ENCODE measurements at regions not wholly inside any gene's neighbourhood (a gene's known extent, or its start where the extent isn't known, plus 50 kb on each side); places are given as distances from the start of the nearest gene placed in this dataset.

GRCh38 chr2:12061286-12062052 lies 315.0 kb downstream of the LPIN1 start:
- Histone ChIP-seq H3K4me3 (ENCODE audit: control insufficient read depth in 1 of 7, extremely low read depth in 1 of 7, insufficient read depth in 4 of 7, low read depth in 2 of 7, low read length in 6 of 7) (no peak overlapping the region), H3K4me1 (ENCODE audit: control extremely low read depth in 1 of 4, control insufficient read depth in 4 of 4, insufficient read depth in 4 of 4, low read length in 3 of 4) (peaks cover 17 to 43% (median 37%) of the 10 kb centered on the region in 4 experiments), H3K27ac (ENCODE audit: insufficient read depth in 1 of 2, low read depth in 1 of 2, low read length in 2 of 2, poor library complexity in 1 of 2, severe bottlenecking in 2 of 2) (no peak overlapping the region), H3K27me3 (replicated peaks in 2 of 5; ENCODE audit: control insufficient read depth in 4 of 5, insufficient read depth in 5 of 5, low read length in 4 of 5) (no peaks in the 10 kb centered on the region), H3K9me3 (ENCODE audit: control extremely low read depth in 1 of 5, control insufficient read depth in 4 of 5, insufficient read depth in 2 of 5, low read depth in 1 of 5, low read length in 4 of 5) (peaks cover 0 to 14% (median 4%) of the 10 kb centered on the region in 5 experiments), H3K36me3 (ENCODE audit: control insufficient read depth in 4 of 4, insufficient read depth in 4 of 4, low read length in 3 of 4) (no peaks in the 10 kb centered on the region)
- DNase-seq: no peak
- WGBS (ENCODE audit: insufficient coverage): 100% methylated on average over 1 of the region's 3 CpGs
- CTCF ChIA-PET: no interaction called here
- POLR2A ChIA-PET: no interaction called here

- CTCF ChIA-PET: no interaction called here
- POLR2A ChIA-PET: no interaction called here
- H3K27ac ChIP-seq (ENCODE audit: insufficient read depth in 1 of 2, low read depth in 1 of 2, low read length in 2 of 2, poor library complexity in 1 of 2, severe bottlenecking in 2 of 2): no peak overlapping the region
- DNase-seq: no peak
- peaks cover 0 to 14% (median 4%) of the 10 kb centered on the region in 5 experiments for H3K9me3 ChIP-seq (ENCODE audit: control extremely low read depth in 1 of 5, control insufficient read depth in 4 of 5, insufficient read depth in 2 of 5, low read depth in 1 of 5, low read length in 4 of 5)
- no CpG with 5 or more reads among the region's 2 CpGs for WGBS (ENCODE audit: insufficient coverage)
- H3K4me1 ChIP-seq (ENCODE audit: control extremely low read depth in 1 of 4, control insufficient read depth in 4 of 4, insufficient read depth in 4 of 4, low read length in 3 of 4): peaks cover 12 to 37% (median 33%) of the 10 kb centered on the region in 4 experiments
- no peak overlapping the region for H3K4me3 ChIP-seq (ENCODE audit: control insufficient read depth in 1 of 7, extremely low read depth in 1 of 7, insufficient read depth in 4 of 7, low read depth in 2 of 7, low read length in 6 of 7)
- H3K27me3 ChIP-seq (replicated peaks in 2 of 5; ENCODE audit: control insufficient read depth in 4 of 5, insufficient read depth in 5 of 5, low read length in 4 of 5): no peaks in the 10 kb centered on the region
- H3K36me3 ChIP-seq (ENCODE audit: control insufficient read depth in 4 of 4, insufficient read depth in 4 of 4, low read length in 3 of 4): no peaks in the 10 kb centered on the region
These were observed 315.6 kb downstream of the LPIN1 start for GRCh38 chr2:12062053-12062395.

- Histone ChIP-seq H3K27ac (ENCODE audit: insufficient read depth in 1 of 2, low read depth in 1 of 2, low read length in 2 of 2, poor library complexity in 1 of 2, severe bottlenecking in 2 of 2) (no peak overlapping the region), H3K36me3 (ENCODE audit: control insufficient read depth in 4 of 4, insufficient read depth in 4 of 4, low read length in 3 of 4) (no peaks in the 10 kb centered on the region), H3K4me1 (ENCODE audit: control extremely low read depth in 1 of 4, control insufficient read depth in 4 of 4, insufficient read depth in 4 of 4, low read length in 3 of 4) (peaks cover 4 to 27% (median 22%) of the 10 kb centered on the region in 4 experiments), H3K27me3 (replicated peaks in 2 of 5; ENCODE audit: control insufficient read depth in 4 of 5, insufficient read depth in 5 of 5, low read length in 4 of 5) (no peaks in the 10 kb centered on the region), H3K9me3 (ENCODE audit: control extremely low read depth in 1 of 5, control insufficient read depth in 4 of 5, insufficient read depth in 2 of 5, low read depth in 1 of 5, low read length in 4 of 5) (peaks cover 0 to 14% (median 4%) of the 10 kb centered on the region in 5 experiments), H3K4me3 (ENCODE audit: control insufficient read depth in 1 of 7, extremely low read depth in 1 of 7, insufficient read depth in 4 of 7, low read depth in 2 of 7, low read length in 6 of 7) (no peak overlapping the region)
- WGBS (ENCODE audit: insufficient coverage): 100% methylated on average over 3 of the region's 5 CpGs
- CTCF ChIA-PET: no interaction called here
- POLR2A ChIA-PET: no interaction called here
- DNase-seq: no peak
These were observed 316.8 kb downstream of the LPIN1 start for GRCh38 chr2:12063210-12063609.

- WGBS (ENCODE audit: insufficient coverage): 100% methylated on average over 5 of the region's 5 CpGs
- Histone ChIP-seq H3K36me3 (ENCODE audit: control insufficient read depth in 4 of 4, insufficient read depth in 4 of 4, low read length in 3 of 4) (no peaks in the 10 kb centered on the region), H3K4me1 (ENCODE audit: control extremely low read depth in 1 of 4, control insufficient read depth in 4 of 4, insufficient read depth in 4 of 4, low read length in 3 of 4) (peaks cover 2 to 17% (median 13%) of the 10 kb centered on the region in 4 experiments), H3K9me3 (ENCODE audit: control extremely low read depth in 1 of 5, control insufficient read depth in 4 of 5, insufficient read depth in 2 of 5, low read depth in 1 of 5, low read length in 4 of 5) (peaks cover 0 to 14% (median 4%) of the 10 kb centered on the region in 5 experiments), H3K27ac (ENCODE audit: insufficient read depth in 1 of 2, low read depth in 1 of 2, low read length in 2 of 2, poor library complexity in 1 of 2, severe bottlenecking in 2 of 2) (no peak overlapping the region), H3K27me3 (replicated peaks in 2 of 5; ENCODE audit: control insufficient read depth in 4 of 5, insufficient read depth in 5 of 5, low read length in 4 of 5) (no peaks in the 10 kb centered on the region), H3K4me3 (ENCODE audit: control insufficient read depth in 1 of 7, extremely low read depth in 1 of 7, insufficient read depth in 4 of 7, low read depth in 2 of 7, low read length in 6 of 7) (no peak overlapping the region)
- CTCF ChIA-PET: no interaction called here
- no peak for DNase-seq
- POLR2A ChIA-PET: no interaction called here
These were observed 317.7 kb downstream of the LPIN1 start for GRCh38 chr2:12064153-12064552.

- Histone ChIP-seq H3K9me3 (ENCODE audit: control extremely low read depth in 1 of 5, control insufficient read depth in 4 of 5, insufficient read depth in 2 of 5, low read depth in 1 of 5, low read length in 4 of 5) (peaks cover 0 to 14% (median 4%) of the 10 kb centered on the region in 5 experiments), H3K36me3 (ENCODE audit: control insufficient read depth in 4 of 4, insufficient read depth in 4 of 4, low read length in 3 of 4) (no peaks in the 10 kb centered on the region), H3K27ac (ENCODE audit: insufficient read depth in 1 of 2, low read depth in 1 of 2, low read length in 2 of 2, poor library complexity in 1 of 2, severe bottlenecking in 2 of 2) (no peak overlapping the region), H3K4me1 (ENCODE audit: control extremely low read depth in 1 of 4, control insufficient read depth in 4 of 4, insufficient read depth in 4 of 4, low read length in 3 of 4) (peaks cover 0 to 18% (median 12%) of the 10 kb centered on the region in 4 experiments), H3K27me3 (replicated peaks in 2 of 5; ENCODE audit: control insufficient read depth in 4 of 5, insufficient read depth in 5 of 5, low read length in 4 of 5) (no peaks in the 10 kb centered on the region), H3K4me3 (ENCODE audit: control insufficient read depth in 1 of 7, extremely low read depth in 1 of 7, insufficient read depth in 4 of 7, low read depth in 2 of 7, low read length in 6 of 7) (no peak overlapping the region)
- ChIA-PET POLR2A (no interaction called here), CTCF (interaction anchor here (1.1 to 1.2 kb wide), 2 partner anchors 51 to 60 kb away, joined by 3 read pairs; no protein-coding TSS in a partner anchor)
- no peak for DNase-seq
- no CpG with 5 or more reads among the region's 1 CpG for WGBS (ENCODE audit: insufficient coverage)
These were observed 319.7 kb downstream of the LPIN1 start for GRCh38 chr2:12066116-12066515.

- no peak overlapping the region for H3K4me3 ChIP-seq (ENCODE audit: control insufficient read depth in 1 of 7, extremely low read depth in 1 of 7, insufficient read depth in 4 of 7, low read depth in 2 of 7, low read length in 6 of 7)
- 100% methylated on average over 1 of the region's 1 CpG for WGBS (ENCODE audit: insufficient coverage)
- H3K9me3 ChIP-seq (ENCODE audit: control extremely low read depth in 1 of 5, control insufficient read depth in 4 of 5, insufficient read depth in 2 of 5, low read depth in 1 of 5, low read length in 4 of 5): peaks cover 0 to 14% (median 4%) of the 10 kb centered on the region in 5 experiments
- no peaks in the 10 kb centered on the region for H3K27me3 ChIP-seq (replicated peaks in 2 of 5; ENCODE audit: control insufficient read depth in 4 of 5, insufficient read depth in 5 of 5, low read length in 4 of 5)
- DNase-seq: no peak
- no peaks in the 10 kb centered on the region for H3K36me3 ChIP-seq (ENCODE audit: control insufficient read depth in 4 of 4, insufficient read depth in 4 of 4, low read length in 3 of 4)
- peaks cover 0 to 24% (median 12%) of the 10 kb centered on the region in 4 experiments for H3K4me1 ChIP-seq (ENCODE audit: control extremely low read depth in 1 of 4, control insufficient read depth in 4 of 4, insufficient read depth in 4 of 4, low read length in 3 of 4)
- CTCF ChIA-PET: no interaction called here
- no peak overlapping the region for H3K27ac ChIP-seq (ENCODE audit: insufficient read depth in 1 of 2, low read depth in 1 of 2, low read length in 2 of 2, poor library complexity in 1 of 2, severe bottlenecking in 2 of 2)
- POLR2A ChIA-PET: no interaction called here
These were observed 320.6 kb downstream of the LPIN1 start for GRCh38 chr2:12066986-12067385.

- ChIA-PET POLR2A (no interaction called here), CTCF (no interaction called here)
- H3K9me3 ChIP-seq (ENCODE audit: control extremely low read depth in 1 of 5, control insufficient read depth in 4 of 5, insufficient read depth in 2 of 5, low read depth in 1 of 5, low read length in 4 of 5): peaks cover 0 to 2% (median 2%) of the 10 kb centered on the region in 5 experiments
- WGBS (ENCODE audit: insufficient coverage): no CpG with 5 or more reads among the region's 6 CpGs
- no peaks in the 10 kb centered on the region for H3K27me3 ChIP-seq (replicated peaks in 2 of 5; ENCODE audit: control insufficient read depth in 4 of 5, insufficient read depth in 5 of 5, low read length in 4 of 5)
- peaks cover under 1 to 29% (median 15%) of the 10 kb centered on the region in 4 experiments for H3K4me1 ChIP-seq (ENCODE audit: control extremely low read depth in 1 of 4, control insufficient read depth in 4 of 4, insufficient read depth in 4 of 4, low read length in 3 of 4)
- H3K36me3 ChIP-seq (ENCODE audit: control insufficient read depth in 4 of 4, insufficient read depth in 4 of 4, low read length in 3 of 4): no peaks in the 10 kb centered on the region
- no peak overlapping the region for H3K4me3 ChIP-seq (ENCODE audit: control insufficient read depth in 1 of 7, extremely low read depth in 1 of 7, insufficient read depth in 4 of 7, low read depth in 2 of 7, low read length in 6 of 7)
- DNase-seq: no peak
- no peak overlapping the region for H3K27ac ChIP-seq (ENCODE audit: insufficient read depth in 1 of 2, low read depth in 1 of 2, low read length in 2 of 2, poor library complexity in 1 of 2, severe bottlenecking in 2 of 2)
These were observed 322.5 kb downstream of the LPIN1 start for GRCh38 chr2:12068796-12069538.

All from common myeloid progenitor, CD34-positive (primary cell).